ENCODE measurements at regions not wholly inside any gene's neighbourhood (a gene's known extent, or its start where the extent isn't known, plus 50 kb on each side); places are given as distances from the start of the nearest gene placed in this dataset.

- TF ChIP-seq CTCF (IDR thresholded peaks at IDR 0.05; ENCODE audit: low read depth, low read length): no peak; the same call in none of the 2 replicates
- DNase-seq (ENCODE audit: extremely low read depth, low read depth): peak; percentile 95
These were observed 53.6 kb upstream of the TMEM72 start for GRCh38 chr10:44857363-44858016.

DNA sequence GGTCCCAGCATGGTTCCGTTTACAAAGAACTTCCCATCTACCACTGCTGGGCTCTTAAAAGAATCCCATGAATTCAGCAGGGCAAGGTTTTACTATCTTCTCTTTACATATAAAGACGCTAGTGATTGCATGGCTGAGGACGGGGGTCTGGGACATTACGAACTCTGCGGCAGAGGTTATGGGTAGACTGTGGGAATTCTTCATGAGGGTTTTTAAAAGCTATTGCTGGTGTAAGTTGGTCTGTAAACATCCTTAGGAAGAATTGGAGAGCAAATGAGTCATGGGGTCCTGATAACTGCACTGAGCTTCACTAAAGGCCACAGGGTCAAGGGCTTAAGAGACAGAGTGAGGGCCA is 53.1 kb upstream of the TMEM72 start:
- DNase-seq (ENCODE audit: extremely low read depth, low read depth): no peak
- no peak for TF ChIP-seq CTCF (IDR thresholded peaks at IDR 0.05; ENCODE audit: low read depth, low read length)

DNA sequence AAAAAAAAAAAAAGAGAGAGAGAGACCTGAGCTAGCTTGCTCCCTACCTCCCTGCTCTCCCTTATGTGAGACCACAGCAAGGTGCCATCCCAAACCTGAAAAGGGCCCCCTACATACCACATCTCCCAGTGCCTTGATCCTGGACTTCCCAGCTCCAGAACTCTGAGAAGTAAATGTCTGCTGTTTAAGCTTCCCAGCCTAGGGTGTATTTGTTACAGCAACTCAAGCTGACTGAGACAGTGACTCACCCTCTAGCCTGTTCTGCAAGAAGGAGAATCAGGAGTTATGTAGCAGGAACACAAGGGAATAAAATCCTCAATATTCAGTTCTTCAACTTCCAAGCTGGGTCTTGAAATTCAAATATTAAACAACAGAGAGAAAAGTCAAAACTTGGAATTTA is 52.1 kb upstream of the TMEM72 start:
- no peak for DNase-seq (ENCODE audit: extremely low read depth, low read depth)
- TF ChIP-seq CTCF (IDR thresholded peaks at IDR 0.05; ENCODE audit: low read depth, low read length): no peak

GRCh38 chr10:44859546-44860285 is 51.4 kb upstream of the TMEM72 start:
- TF ChIP-seq CTCF (IDR thresholded peaks at IDR 0.05; ENCODE audit: low read depth, low read length): no peak
- no peak for DNase-seq (ENCODE audit: extremely low read depth, low read depth)

DNA sequence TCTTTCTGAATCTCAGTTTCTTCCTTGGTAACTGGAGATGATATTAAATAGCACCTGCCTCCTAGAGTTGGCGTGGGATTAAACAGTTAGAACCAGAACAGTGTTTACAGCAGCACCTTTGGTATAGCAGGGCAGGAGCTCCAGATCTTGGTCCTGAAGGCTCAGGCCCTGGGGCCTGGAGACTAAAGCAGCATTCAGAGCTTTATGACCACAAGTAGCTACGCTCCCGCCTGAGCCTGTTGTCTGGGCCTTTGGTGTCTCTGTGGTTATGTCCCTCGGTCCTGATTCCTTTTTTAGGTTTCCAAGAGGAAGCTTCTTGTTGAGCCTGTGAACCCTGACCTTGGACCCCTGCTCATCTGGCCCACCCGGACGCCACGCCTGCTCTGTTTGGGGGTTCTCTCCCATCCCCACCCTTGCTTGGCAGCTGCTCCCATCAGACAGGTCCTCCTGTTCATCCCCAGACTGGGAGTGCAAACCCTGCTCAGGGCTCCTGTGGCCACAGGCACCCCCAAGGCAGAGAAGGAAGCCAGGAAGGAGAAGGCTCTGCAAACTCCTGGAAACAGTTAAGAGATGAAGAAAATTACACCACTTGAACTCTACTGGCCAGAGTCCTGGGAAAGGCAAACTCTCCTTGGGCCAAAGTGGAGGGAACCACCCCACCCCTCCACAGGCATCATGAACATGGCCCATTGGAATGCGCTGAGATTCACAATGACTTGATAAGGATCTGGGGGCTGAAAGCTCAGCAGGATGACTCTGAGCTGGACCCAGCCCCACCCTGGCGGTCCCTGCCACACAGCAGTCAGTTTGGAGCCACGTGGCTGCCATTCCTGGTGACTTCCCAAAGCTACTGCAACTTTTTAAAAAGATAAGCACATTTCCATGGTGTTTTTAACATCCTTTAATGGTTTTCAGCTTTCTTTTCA is 50.1 kb upstream of the TMEM72 start:
- no peak for TF ChIP-seq CTCF (IDR thresholded peaks at IDR 0.05; ENCODE audit: low read depth, low read length)
- DNase-seq (ENCODE audit: extremely low read depth, low read depth): peak; percentile 91
